H1 (cell line): ENCODE measurements at regions not wholly inside any gene's neighbourhood (a gene's known extent, or its start where the extent isn't known, plus 50 kb on each side); places are given as distances from the start of the nearest gene placed in this dataset.

Source experiments
- CREB1 ChIP-seq: IDR thresholded peaks from 2 replicates; pipeline ENCODE4 v1.6.1; 2012; ENCODE audit warnings: inconsistent platforms
- CTCF ChIP-seq, 3 experiments: IDR thresholded peaks; 1 replicate in 2 of 3; 2 replicates in 1 of 3; pipeline versions ENCODE4 v1.5.1 to v1.6.1; 2011; ENCODE audit warnings: low read length in 3 of 3, mild to moderate bottlenecking in 3 of 3, inconsistent platforms in 2 of 3, low read depth in 1 of 3, moderate library complexity in 1 of 3; ENCODE audit not compliant: insufficient read depth in 1 of 3; ENCODE audit errors: control extremely low read depth in 1 of 3
- POLR2A ChIP-seq, 2 experiments: IDR thresholded peaks; 1 replicate in 1 of 2; 2 replicates in 1 of 2; pipeline ENCODE4 v1.6.1; 2011; ENCODE audit warnings: low read depth in 2 of 2, low read length in 2 of 2, mild to moderate bottlenecking in 2 of 2; ENCODE audit errors: control extremely low read depth in 1 of 2
- YY1 ChIP-seq: IDR thresholded peaks from 2 replicates; pipeline ENCODE4 v1.6.1; 2011; ENCODE audit warnings: low read depth, mild to moderate bottlenecking, low read length

GRCh38 chr2:186911551-186912085 lies 62.6 kb upstream of the ZSWIM2 start:
- TF ChIP-seq YY1 (no peak), CTCF (IDR thresholded peaks at IDR 0.05; ENCODE audit: control extremely low read depth in 1 of 3, insufficient read depth in 1 of 3, low read depth in 1 of 3, low read length in 3 of 3) (no peak), POLR2A (IDR thresholded peaks at IDR 0.05; ENCODE audit: control extremely low read depth in 1 of 2, low read depth in 2 of 2, low read length in 2 of 2) (no peak), CREB1 (no peak)
